GM23248 (cell line): ENCODE measurements at regions not wholly inside any gene's neighbourhood (a gene's known extent, or its start where the extent isn't known, plus 50 kb on each side); places are given as distances from the start of the nearest gene placed in this dataset.

Experiments
- DNase-seq: peaks from one replicate; pipeline ENCODE4 v3.0.0-alpha.2; 2015
- H2AFZ ChIP-seq: fragments of 200-600 bp; sonication (generic); 2 replicates; pipeline ENCODE4 v1.6.1; 2016; ENCODE audit warnings: antibody characterized with exemption
- H3F3A ChIP-seq: fragments of 200-600 bp; sonication (generic); 2 replicates; pipeline ENCODE4 v1.6.1; 2016; ENCODE audit warnings: mild to moderate bottlenecking, antibody characterized with exemption, mixed run types; ENCODE audit not compliant: insufficient read depth
- H3K27ac ChIP-seq: fragments of 200-600 bp; sonication (generic); 2 replicates; pipeline ENCODE4 v1.5.1; 2016; ENCODE audit warnings: mild to moderate bottlenecking
- H3K27me3 ChIP-seq: fragments of 200-600 bp; sonication (generic); replicated peaks from 2 replicates; pipeline ENCODE4 v1.6.1; 2016; ENCODE audit warnings: mild to moderate bottlenecking; ENCODE audit not compliant: insufficient read depth
- H3K36me3 ChIP-seq: fragments of 200-600 bp; sonication (generic); 2 replicates; pipeline ENCODE4 v1.6.1; 2016; ENCODE audit warnings: low read depth, mild to moderate bottlenecking
- H3K4me1 ChIP-seq: fragments of 200-600 bp; sonication (generic); 2 replicates; pipeline ENCODE4 v1.6.1; 2016; ENCODE audit warnings: mild to moderate bottlenecking; ENCODE audit not compliant: insufficient read depth
- H3K4me2 ChIP-seq: fragments of 200-600 bp; sonication (generic); one replicate; pipeline ENCODE4 v1.6.1; 2016; ENCODE audit warnings: mild to moderate bottlenecking; ENCODE audit not compliant: unreplicated experiment
- H3K4me3 ChIP-seq: fragments of 200-600 bp; sonication (generic); 2 replicates; pipeline ENCODE4 v1.5.1; 2016; ENCODE audit warnings: mild to moderate bottlenecking
- H3K79me2 ChIP-seq: fragments of 200-600 bp; sonication (generic); 2 replicates; pipeline ENCODE4 v1.6.1; 2016; ENCODE audit warnings: mild to moderate bottlenecking; ENCODE audit not compliant: insufficient read depth
- H3K9ac ChIP-seq: fragments of 200-600 bp; sonication (generic); 2 replicates; pipeline ENCODE4 v1.6.1; 2016; ENCODE audit warnings: mild to moderate bottlenecking
- H3K9me2 ChIP-seq: fragments of 200-600 bp; sonication (generic); 2 replicates; pipeline ENCODE4 v1.6.1; 2016; ENCODE audit warnings: mixed run types, mild to moderate bottlenecking, moderate library complexity; ENCODE audit not compliant: insufficient read depth
- H3K9me3 ChIP-seq: fragments of 200-600 bp; sonication (generic); one replicate; pipeline ENCODE4 v1.6.1; 2017; ENCODE audit warnings: low read depth
- H4K20me1 ChIP-seq: fragments of 200-600 bp; sonication (generic); 2 replicates; pipeline ENCODE4 v1.6.0; 2016; ENCODE audit not compliant: insufficient read depth
- EZH2 ChIP-seq: fragments of 200-600 bp; sonication (generic); IDR thresholded peaks from 2 replicates; pipeline ENCODE4 v1.6.1; 2018; ENCODE audit warnings: antibody characterized with exemption, mild to moderate bottlenecking; ENCODE audit not compliant: insufficient read depth, poor library complexity, severe bottlenecking
- EZH2phosphoT487 ChIP-seq: fragments of 200-600 bp; sonication (generic); IDR thresholded peaks from 2 replicates; pipeline ENCODE4 v1.6.1; 2018; ENCODE audit warnings: antibody characterized with exemption, moderate library complexity, mild to moderate bottlenecking, low read depth; ENCODE audit not compliant: insufficient read depth
- WGBS, 2 experiments: methylation state at CpG; one replicate each; pipeline ENCODE4 v1.1.6; 2015 to 2017; ENCODE audit warnings: low lambda C conversion rate in 2 of 2, low coverage in 1 of 2; ENCODE audit errors: missing lambda C conversion rate in 2 of 2; 5-methylcytosine and 5-hydroxymethylcytosine counted together
- in situ Hi-C: fragments of 300-500 bp; cut with MboI; formaldehyde crosslinking; loops from 2 replicates; pipeline ENCODE4 v1.15.0; 2020

DNA sequence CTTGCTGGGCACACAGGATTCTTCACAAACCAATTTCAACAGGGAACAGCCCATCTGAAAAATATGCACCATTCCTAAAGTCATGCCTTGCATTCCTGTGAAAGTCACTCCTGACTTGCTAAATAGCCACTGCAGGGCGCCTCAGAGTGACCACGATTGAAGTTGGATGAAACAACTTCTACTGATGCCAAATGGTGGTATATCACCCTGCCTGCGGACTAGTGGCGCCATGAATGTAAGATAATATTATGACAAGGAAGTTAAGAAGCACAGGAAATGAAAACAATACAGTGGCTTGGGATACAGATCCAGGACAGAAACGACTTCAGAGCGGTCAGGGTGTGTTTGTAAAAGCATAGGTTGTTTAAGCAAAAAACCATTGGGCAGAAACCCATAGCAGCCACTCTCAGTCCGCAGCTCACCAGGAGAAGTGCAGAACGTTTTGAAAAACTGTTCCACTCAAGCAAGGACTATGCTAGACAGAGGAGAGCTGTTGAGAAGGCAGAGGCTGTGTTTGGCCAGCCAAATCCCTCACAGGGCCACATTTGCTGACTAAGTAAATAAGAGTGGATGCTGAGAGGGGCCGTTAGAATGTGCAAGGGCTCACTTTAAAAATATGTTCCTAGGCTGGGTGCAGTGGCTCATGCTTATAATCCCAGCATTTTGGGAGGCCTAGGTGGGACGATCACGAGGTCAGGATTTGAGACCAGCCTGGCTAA is 250.4 kb downstream of the PTTG2 start:
- Histone ChIP-seq H2AFZ (no peak overlapping the region), H3K4me1 (peaks cover 13% of the 10 kb centered on the region), H3K9me3 (no peaks in the 10 kb centered on the region), H3F3A (peaks cover 4% of the 10 kb centered on the region; the same call in 1 of the 2 replicates), H3K9ac (no peak overlapping the region), H3K36me3 (no peaks in the 10 kb centered on the region), H3K79me2 (no peaks in the 10 kb centered on the region), H3K4me3 (no peak overlapping the region), H3K4me2 (peak overlapping the region; percentile 60), H3K27me3 (no peaks in the 10 kb centered on the region), H3K9me2 (no peaks in the 10 kb centered on the region), H4K20me1 (no peaks in the 10 kb centered on the region), H3K27ac (peak overlapping the region; percentile 54)
- in situ Hi-C loops = no loop called here
- TF ChIP-seq EZH2phosphoT487 (no peak), EZH2 (no peak)
- DNase-seq = peak; percentile 21
- WGBS, 2 experiments = 68 to 72% methylated on average over 11 of the region's 11 CpGs

DNA sequence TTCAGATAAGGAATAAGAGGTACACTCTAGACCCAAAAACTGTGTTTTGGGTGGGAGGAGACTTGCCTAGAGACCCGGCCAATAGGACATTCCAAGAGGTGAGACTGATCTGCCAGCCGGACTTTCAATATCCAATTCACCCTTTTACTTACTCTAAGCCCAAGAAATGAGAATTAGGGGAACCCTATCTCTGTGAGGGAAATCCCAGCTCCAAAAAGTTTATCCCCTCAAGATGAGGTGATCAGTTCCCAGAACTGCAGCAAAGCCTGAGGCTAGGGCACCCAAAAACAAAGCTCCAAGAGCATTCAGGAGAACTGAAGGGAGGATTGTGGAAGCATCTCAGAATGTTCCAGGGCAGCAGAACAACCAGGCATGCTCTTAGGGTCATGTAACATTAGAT is 251.7 kb downstream of the PTTG2 start:
- 28 to 30% methylated on average over 2 of the region's 2 CpGs for WGBS, 2 experiments
- H3K9ac ChIP-seq = no peak overlapping the region
- H3K9me2 ChIP-seq = no peaks in the 10 kb centered on the region
- peak overlapping the region; percentile 60 for H3K4me2 ChIP-seq
- H3K4me3 ChIP-seq = no peak overlapping the region
- peaks cover 13% of the 10 kb centered on the region for H3K4me1 ChIP-seq
- H3K27ac ChIP-seq = peak overlapping the region; percentile 54; the same call in 1 of the 2 replicates
- H3K9me3 ChIP-seq = no peaks in the 10 kb centered on the region
- no peaks in the 10 kb centered on the region for H3K36me3 ChIP-seq
- in situ Hi-C loops = no loop called here
- no peaks in the 10 kb centered on the region for H3K27me3 ChIP-seq
- DNase-seq = peak; percentile 4
- no peaks in the 10 kb centered on the region for H4K20me1 ChIP-seq
- H2AFZ ChIP-seq = peak overlapping the region; percentile 70
- H3F3A ChIP-seq = peaks cover 4% of the 10 kb centered on the region; the same call in 1 of the 2 replicates
- H3K79me2 ChIP-seq = no peaks in the 10 kb centered on the region
- TF ChIP-seq EZH2 = no peak
- no peak for TF ChIP-seq EZH2phosphoT487

GRCh38 chr4:38213083-38213805 is 253.0 kb downstream of the PTTG2 start:
- Histone ChIP-seq H3K9me3 (no peaks in the 10 kb centered on the region), H3K4me2 (no peak overlapping the region), H3F3A (peaks cover 4% of the 10 kb centered on the region; the same call in 1 of the 2 replicates), H3K27ac (no peak overlapping the region), H3K27me3 (no peaks in the 10 kb centered on the region), H3K36me3 (no peaks in the 10 kb centered on the region), H3K79me2 (no peaks in the 10 kb centered on the region), H2AFZ (no peak overlapping the region), H4K20me1 (no peaks in the 10 kb centered on the region), H3K4me1 (peaks cover 13% of the 10 kb centered on the region), H3K9ac (no peak overlapping the region), H3K9me2 (no peaks in the 10 kb centered on the region), H3K4me3 (no peak overlapping the region)
- TF ChIP-seq EZH2phosphoT487 (no peak), EZH2 (no peak)
- in situ Hi-C loops = no loop called here
- WGBS, 2 experiments = 95 to 98% methylated on average over 2 of the region's 2 CpGs
- DNase-seq = no peak

- H3K4me1 ChIP-seq = no peaks in the 10 kb centered on the region
- no peak overlapping the region for H2AFZ ChIP-seq
- H3K9ac ChIP-seq = no peak overlapping the region
- H3K9me3 ChIP-seq = no peaks in the 10 kb centered on the region
- in situ Hi-C loops = no loop called here
- H3K27me3 ChIP-seq = no peaks in the 10 kb centered on the region
- TF ChIP-seq EZH2 (no peak), EZH2phosphoT487 (no peak)
- 74 to 84% methylated on average over 2 of the region's 2 CpGs for WGBS, 2 experiments
- no peak overlapping the region for H3K4me3 ChIP-seq
- no peaks in the 10 kb centered on the region for H3K9me2 ChIP-seq
- no peak for DNase-seq
- no peaks in the 10 kb centered on the region for H4K20me1 ChIP-seq
- no peak overlapping the region for H3K4me2 ChIP-seq
- no peaks in the 10 kb centered on the region for H3K79me2 ChIP-seq
- no peak overlapping the region for H3K27ac ChIP-seq
- no peaks in the 10 kb centered on the region for H3F3A ChIP-seq
- H3K36me3 ChIP-seq = no peaks in the 10 kb centered on the region
Observed at GRCh38 chr4:38222892-38223291, 262.7 kb downstream of the PTTG2 start.
